Astrocyte of the cerebellum (primary cell): ENCODE measurements at regions not wholly inside any gene's neighbourhood (a gene's known extent, or its start where the extent isn't known, plus 50 kb on each side); places are given as distances from the start of the nearest gene placed in this dataset.
"Not testable (repeated sequence)": the region's sequence is repeated elsewhere in the genome, so short reads cannot be mapped to it uniquely, and the experiment has no call there.

ENCODE experiments used
- DNase-seq: peaks from one replicate; pipeline ENCODE4 v3.0.0-alpha.2; 2011; ENCODE audit warnings: low read depth
- H3K4me3 ChIP-seq: 2 replicates; pipeline ENCODE4 v1.5.1; 2011; ENCODE audit warnings: mild to moderate bottlenecking, low read depth, low read length, moderate library complexity
- in situ Hi-C: cut with HindIII; loops from 2 replicates; pipeline ENCODE4 v1.10.0; 2017; ENCODE audit warnings: low sequenced_read_pairs
- TF ChIP-seq, protein P1 (sequence below): IDR thresholded peaks from 2 replicates; pipeline ENCODE4 v1.5.1; 2012; ENCODE audit warnings: low read length, low read depth, moderate library complexity, mild to moderate bottlenecking; ENCODE audit errors: missing control alignments

DNA sequence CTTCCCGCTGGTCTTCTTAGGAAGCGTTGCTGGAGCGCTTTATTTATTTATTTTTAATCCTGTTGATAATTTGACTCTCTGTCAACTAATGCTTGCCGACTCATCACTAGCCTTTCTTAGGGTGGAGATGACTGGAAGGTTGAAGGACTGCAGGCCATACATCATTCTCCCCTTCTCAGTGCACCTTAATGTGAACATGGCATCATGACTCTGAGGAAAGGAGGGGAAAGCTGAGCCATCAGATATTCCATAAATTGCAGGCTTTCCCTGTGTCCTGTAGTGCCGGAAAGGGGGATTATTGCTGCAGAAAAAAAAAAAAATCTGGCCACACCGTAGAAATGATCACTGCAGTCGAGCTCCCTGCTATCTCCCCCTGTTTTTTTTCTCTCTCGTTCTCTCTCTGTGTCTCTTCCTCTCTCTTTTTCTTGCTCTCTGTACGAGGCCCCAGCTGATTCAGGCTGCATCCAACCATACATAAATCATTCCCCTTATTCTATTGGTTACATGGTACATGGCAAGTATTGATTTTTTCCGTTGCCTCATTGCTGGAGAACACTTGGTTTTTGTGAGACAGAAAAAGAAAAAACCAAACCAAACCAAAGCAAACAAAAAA lies 125.8 kb upstream of the EFEMP1 start:
- in situ Hi-C loops, result no loop called here
- H3K4me3 ChIP-seq, result no peak overlapping the region
- TF ChIP-seq, protein P1, sequence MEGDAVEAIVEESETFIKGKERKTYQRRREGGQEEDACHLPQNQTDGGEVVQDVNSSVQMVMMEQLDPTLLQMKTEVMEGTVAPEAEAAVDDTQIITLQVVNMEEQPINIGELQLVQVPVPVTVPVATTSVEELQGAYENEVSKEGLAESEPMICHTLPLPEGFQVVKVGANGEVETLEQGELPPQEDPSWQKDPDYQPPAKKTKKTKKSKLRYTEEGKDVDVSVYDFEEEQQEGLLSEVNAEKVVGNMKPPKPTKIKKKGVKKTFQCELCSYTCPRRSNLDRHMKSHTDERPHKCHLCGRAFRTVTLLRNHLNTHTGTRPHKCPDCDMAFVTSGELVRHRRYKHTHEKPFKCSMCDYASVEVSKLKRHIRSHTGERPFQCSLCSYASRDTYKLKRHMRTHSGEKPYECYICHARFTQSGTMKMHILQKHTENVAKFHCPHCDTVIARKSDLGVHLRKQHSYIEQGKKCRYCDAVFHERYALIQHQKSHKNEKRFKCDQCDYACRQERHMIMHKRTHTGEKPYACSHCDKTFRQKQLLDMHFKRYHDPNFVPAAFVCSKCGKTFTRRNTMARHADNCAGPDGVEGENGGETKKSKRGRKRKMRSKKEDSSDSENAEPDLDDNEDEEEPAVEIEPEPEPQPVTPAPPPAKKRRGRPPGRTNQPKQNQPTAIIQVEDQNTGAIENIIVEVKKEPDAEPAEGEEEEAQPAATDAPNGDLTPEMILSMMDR, result no peak
- no peak for DNase-seq

DNA sequence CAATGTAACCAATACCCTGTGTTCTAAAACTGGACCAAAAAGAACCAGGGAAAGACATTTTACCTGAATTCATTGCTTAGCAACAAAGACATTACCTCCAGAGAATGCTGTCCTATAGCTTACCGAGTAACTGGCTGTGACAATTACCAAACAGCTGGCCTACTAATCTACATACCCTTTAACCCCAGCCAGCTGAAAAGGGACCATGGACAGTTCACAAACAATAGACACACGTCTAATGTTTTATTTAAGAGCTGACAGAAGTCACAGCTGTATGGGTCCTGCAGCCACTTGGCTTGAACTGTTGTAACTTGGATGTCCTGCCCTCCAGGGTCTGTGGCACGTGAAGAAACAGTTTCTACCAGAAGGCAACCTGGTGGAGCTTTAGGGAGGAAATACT lies 130.1 kb upstream of the EFEMP1 start:
- in situ Hi-C loops, result no loop called here
- H3K4me3 ChIP-seq, result no peak overlapping the region
- no peak for DNase-seq
- TF ChIP-seq, protein P1, result no peak

DNA sequence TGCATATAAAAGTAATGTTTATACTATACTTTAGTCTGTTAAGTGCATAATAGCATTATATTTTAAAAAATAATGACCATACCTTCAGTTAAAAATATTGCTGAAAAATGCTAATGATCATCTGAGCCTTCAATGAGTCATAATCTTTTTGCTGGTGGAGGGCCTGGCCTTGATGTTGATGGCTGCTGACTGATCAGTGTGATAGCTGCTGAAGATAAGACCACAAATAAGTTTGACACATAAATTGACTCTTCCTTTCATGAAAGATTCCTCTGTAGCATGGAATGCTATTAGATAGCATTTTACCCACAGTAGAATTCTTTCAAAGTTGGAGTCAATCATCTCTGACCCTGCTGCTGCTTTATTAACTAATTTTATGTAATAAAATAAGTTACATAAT lies 128.4 kb upstream of the CCDC85A start:
- in situ Hi-C loops, result no loop called here
- TF ChIP-seq, protein P1, result no peak
- no peak overlapping the region for H3K4me3 ChIP-seq
- no peak for DNase-seq

DNA sequence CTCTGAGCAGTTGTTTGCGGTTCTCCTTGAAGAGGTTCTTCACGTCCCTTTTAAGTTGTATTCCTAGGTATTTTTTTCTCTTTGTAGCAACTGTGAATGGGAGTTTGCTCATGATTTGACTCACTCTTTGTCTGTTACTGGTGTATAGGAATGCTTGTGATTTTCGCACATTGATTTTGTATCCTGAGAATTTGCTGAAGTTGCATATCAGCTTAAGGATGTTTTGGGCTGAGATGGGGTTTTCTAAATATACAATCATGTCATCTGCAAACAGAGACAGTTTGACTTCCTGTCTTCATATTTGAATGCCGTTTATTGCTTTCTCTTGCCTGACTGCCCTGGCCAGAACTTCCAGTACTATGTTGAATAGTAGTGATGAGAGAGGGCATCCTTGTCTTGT lies 122.5 kb upstream of the CCDC85A start:
- in situ Hi-C loops, H3K4me3 ChIP-seq, DNase-seq: not testable (repeated sequence)

DNA sequence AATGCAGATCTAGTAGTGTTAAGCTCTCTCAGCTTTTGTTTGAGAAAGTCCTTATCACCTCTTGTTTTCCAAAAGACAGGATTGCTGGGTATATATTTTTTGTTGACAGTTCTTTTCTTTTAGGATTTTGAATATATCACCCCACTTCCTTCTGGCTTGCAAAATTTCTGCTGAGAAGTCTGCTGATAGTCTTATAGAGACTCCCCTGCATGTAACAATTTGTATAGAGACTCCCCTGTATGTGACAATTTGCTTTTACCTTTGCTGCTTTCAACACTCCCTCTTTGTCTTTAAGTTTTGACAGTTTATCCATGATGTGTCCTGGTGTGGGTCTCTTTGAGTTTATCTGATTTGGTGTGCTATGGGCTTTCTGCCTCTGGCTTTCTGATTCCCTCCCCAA lies 115.0 kb upstream of the CCDC85A start:
- TF ChIP-seq, protein P1, result no peak
- DNase-seq, result no peak
- in situ Hi-C loops, result no loop called here
- H3K4me3 ChIP-seq, result no peak overlapping the region

DNA sequence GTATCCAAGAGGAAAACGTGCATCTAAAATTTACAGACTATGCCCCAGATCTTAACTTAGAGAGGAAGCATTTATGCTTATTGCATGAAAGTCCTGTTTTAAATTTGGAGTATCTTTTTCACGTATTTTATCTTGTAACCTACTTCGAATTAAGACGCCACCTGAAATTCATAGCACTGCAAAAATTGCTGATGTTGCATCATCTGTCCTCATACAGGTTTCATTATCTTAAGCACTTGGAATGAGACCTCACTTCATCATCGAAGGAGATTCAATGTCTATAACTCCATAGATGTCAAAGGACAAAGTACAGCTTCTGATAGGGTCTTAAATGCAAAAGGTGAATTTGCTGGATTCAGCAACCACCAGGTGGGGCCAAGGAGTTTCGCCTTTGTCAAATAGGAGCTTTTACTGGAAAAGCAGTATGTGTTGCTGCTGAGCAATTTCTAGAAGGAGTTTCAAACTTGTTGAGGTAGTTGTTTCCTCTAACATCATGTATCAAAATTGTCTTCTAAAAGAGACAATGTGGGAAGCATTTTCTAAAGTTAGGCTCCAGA lies 106.4 kb upstream of the CCDC85A start:
- in situ Hi-C loops, result no loop called here
- TF ChIP-seq, protein P1, result peak; percentile 62

DNA sequence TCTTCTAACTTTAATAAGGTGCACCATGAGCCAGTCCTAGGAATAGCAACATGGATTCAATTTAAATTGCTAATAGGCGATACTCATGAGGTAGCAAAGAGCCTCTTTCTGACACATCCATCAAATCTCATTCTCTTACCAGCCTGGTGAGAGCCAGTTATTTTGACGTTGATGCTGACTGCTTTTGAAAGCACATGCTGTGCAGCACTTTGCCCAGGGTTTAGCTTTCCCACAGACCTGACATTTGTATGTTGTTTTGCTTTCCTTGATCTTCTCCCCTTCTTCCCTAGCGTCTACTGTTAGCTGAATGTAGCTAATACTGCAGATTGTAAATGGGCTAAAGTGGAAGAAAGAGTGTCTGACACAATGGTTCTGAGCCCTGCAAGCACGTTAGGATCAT lies 101.1 kb upstream of the CCDC85A start:
- DNase-seq, result no peak
- in situ Hi-C loops, result no loop called here
- no peak overlapping the region for H3K4me3 ChIP-seq
- TF ChIP-seq, protein P1, result no peak

More for the DNA sequence above, 106.4 kb upstream of the CCDC85A start:
- no peak for DNase-seq
- no peak overlapping the region for H3K4me3 ChIP-seq
